Esophagus muscularis mucosa (tissue), 3 donors: ENCODE measurements at regions not wholly inside any gene's neighbourhood (a gene's known extent, or its start where the extent isn't known, plus 50 kb on each side); places are given as distances from the start of the nearest gene placed in this dataset.

Experiments
- CTCF ChIP-seq, 3 experiments: fragments of 200-600 bp in 2 of 3; fragments of 450-650 bp in 1 of 3; sonication (generic) in 2 of 3; IDR thresholded peaks; one replicate each; pipeline ENCODE4 v1.5.1; 2017 to 2019; ENCODE audit warnings: antibody characterized with exemption in 3 of 3, mild to moderate bottlenecking in 2 of 3, moderate library complexity in 1 of 3
- POLR2AphosphoS5 ChIP-seq, 2 donors: sonication (generic); formaldehyde crosslinking; IDR thresholded peaks; one replicate each; pipeline ENCODE4 v1.6.1; 2017; ENCODE audit warnings: antibody characterized with exemption in 2 of 2

- TF ChIP-seq CTCF (IDR thresholded peaks at IDR 0.05) (no peak), POLR2AphosphoS5 (IDR thresholded peaks at IDR 0.05) (no peak)
These were observed 663.6 kb upstream of the CHRM3 start for GRCh38 chr1:238722812-238723211.
